ENCODE measurements at regions not wholly inside any gene's neighbourhood (a gene's known extent, or its start where the extent isn't known, plus 50 kb on each side); places are given as distances from the start of the nearest gene placed in this dataset.

DNA sequence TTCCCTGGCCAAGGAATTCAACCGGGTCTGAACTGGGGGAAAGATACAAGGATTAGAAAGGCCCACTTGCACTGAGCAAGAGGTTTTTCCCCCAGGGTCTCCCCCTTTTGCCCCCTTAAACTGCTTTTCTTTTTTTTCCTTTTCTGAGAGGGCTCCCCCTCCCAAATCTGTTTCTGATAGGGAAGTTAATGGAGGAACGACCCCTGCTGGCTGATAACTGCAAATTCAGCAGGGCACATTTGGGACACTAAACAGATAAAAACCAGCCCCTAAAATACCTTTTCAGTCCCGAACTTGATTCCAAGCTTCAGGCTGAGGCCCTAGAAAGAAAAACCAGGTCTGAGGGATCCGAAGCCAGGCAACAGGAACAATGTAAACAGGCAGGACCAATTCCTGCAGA is 1012.4 kb upstream of the CRIM1 start:
- no peaks in the 10 kb centered on the region for H3K9me3 ChIP-seq (ENCODE audit: low read depth)
- no peaks in the 10 kb centered on the region for H3K4me1 ChIP-seq (ENCODE audit: low read depth)

DNA sequence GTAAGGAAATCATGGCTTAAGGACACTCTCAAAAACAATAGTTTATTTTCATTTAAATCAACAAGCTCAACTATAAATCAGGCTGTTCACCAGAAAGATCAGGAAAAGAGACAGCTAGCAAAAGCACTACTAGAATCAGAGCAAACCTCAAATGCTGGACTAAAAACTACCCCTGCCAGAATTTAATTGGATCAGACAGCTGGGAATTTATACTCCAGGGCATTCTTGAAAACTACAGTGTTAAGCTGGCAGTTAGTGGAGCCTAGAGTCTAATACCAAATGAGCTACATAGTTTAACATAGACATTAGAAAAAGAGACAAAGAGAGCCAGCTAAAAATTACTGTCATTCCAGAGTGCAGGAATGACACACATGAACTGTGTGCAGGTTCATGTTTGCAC is 1016.4 kb upstream of the CRIM1 start:
- H3K9me3 ChIP-seq (ENCODE audit: low read depth) = no peaks in the 10 kb centered on the region
- TF ChIP-seq, protein P1, sequence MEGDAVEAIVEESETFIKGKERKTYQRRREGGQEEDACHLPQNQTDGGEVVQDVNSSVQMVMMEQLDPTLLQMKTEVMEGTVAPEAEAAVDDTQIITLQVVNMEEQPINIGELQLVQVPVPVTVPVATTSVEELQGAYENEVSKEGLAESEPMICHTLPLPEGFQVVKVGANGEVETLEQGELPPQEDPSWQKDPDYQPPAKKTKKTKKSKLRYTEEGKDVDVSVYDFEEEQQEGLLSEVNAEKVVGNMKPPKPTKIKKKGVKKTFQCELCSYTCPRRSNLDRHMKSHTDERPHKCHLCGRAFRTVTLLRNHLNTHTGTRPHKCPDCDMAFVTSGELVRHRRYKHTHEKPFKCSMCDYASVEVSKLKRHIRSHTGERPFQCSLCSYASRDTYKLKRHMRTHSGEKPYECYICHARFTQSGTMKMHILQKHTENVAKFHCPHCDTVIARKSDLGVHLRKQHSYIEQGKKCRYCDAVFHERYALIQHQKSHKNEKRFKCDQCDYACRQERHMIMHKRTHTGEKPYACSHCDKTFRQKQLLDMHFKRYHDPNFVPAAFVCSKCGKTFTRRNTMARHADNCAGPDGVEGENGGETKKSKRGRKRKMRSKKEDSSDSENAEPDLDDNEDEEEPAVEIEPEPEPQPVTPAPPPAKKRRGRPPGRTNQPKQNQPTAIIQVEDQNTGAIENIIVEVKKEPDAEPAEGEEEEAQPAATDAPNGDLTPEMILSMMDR (IDR thresholded peaks at IDR 0.05; ENCODE audit: low read depth, low read length) = no peak
- no peaks in the 10 kb centered on the region for H3K4me1 ChIP-seq (ENCODE audit: low read depth)
- DNase-seq (ENCODE audit: low read depth in 1 of 2, low spot score in 1 of 2) = no peak
- no peak overlapping the region for H3K4me3 ChIP-seq
- H3K27ac ChIP-seq = no peak overlapping the region
- no peaks in the 10 kb centered on the region for H3K27me3 ChIP-seq
- H3K36me3 ChIP-seq = no peaks in the 10 kb centered on the region

More for the DNA sequence above, 1012.4 kb upstream of the CRIM1 start:
- TF ChIP-seq, protein P1 (IDR thresholded peaks at IDR 0.05; ENCODE audit: low read depth, low read length) = no peak
- no peak for DNase-seq (ENCODE audit: low read depth in 1 of 2, low spot score in 1 of 2)
- Histone ChIP-seq H3K4me3 (no peak overlapping the region), H3K27ac (no peak overlapping the region), H3K27me3 (no peaks in the 10 kb centered on the region), H3K36me3 (no peaks in the 10 kb centered on the region)

DNA sequence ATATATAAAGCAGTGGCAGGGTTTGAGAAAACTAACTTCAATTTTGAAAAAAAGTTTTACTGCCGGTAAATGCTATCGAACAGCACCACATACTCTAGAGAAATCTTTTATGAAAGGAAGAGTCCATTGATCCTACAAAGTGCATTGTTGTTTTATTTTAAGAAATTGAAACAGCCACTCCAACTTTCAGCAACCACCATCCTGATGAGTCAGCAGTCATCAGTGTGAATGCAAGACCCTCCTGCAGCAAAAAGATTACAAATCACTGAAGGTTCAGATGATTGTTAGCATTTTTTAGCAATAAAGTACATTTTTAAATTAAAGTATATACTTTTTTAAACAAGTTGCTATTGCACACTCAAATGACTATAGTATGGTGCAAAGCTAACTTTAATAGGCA is 1017.7 kb upstream of the CRIM1 start:
- TF ChIP-seq, protein P1 (IDR thresholded peaks at IDR 0.05; ENCODE audit: low read depth, low read length) = no peak
- no peaks in the 10 kb centered on the region for H3K9me3 ChIP-seq (ENCODE audit: low read depth)
- no peak overlapping the region for H3K27ac ChIP-seq
- H3K4me3 ChIP-seq = no peak overlapping the region
- H3K36me3 ChIP-seq = no peaks in the 10 kb centered on the region
- no peak for DNase-seq (ENCODE audit: low read depth in 1 of 2, low spot score in 1 of 2)
- H3K27me3 ChIP-seq = no peaks in the 10 kb centered on the region
- no peaks in the 10 kb centered on the region for H3K4me1 ChIP-seq (ENCODE audit: low read depth)

DNA sequence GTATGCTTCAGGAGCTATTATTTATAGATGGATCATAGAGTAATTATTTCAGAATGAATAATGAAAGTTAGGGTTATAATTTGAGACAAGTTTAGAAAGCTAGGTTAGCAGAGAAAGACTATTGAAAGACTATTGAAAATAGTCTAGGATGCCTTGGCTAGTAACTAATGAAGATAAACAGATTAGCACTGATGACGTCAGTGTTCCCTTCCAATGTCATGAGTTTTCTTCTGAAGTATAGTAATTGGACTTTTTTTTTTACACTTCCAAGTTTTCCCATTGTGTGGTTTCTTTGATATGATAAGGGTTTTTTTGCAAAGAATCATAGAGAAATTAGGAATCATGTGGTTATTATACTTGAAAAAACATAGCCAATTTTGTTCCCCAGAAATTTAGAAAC is 1041.5 kb upstream of the CRIM1 start:
- TF ChIP-seq, protein P1 (IDR thresholded peaks at IDR 0.05; ENCODE audit: low read depth, low read length) = no peak
- no peak overlapping the region for H3K27ac ChIP-seq

DNA sequence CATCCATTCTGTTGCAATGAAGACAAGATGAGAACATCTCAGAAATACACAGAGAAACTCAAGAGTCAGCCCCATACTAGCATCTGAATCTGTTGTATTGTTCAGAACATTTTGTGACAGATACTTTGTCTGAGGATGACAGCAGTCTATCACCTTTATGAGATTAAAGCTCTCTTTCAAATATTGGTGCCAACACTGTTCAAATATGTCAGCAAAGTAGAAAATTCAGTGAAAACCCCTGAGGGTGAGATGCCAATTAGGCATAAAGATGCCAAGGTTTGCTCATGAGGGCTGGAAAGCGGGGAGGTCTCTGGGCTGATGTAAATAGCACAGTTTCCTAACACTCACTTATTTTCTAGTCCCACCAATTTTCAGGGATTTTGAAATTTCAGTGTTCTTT is 1054.2 kb upstream of the CRIM1 start:
- H3K4me1 ChIP-seq (ENCODE audit: low read depth) = no peaks in the 10 kb centered on the region
- no peaks in the 10 kb centered on the region for H3K9me3 ChIP-seq (ENCODE audit: low read depth)
- H3K27ac ChIP-seq = no peak overlapping the region
- no peaks in the 10 kb centered on the region for H3K27me3 ChIP-seq
- TF ChIP-seq, protein P1 (IDR thresholded peaks at IDR 0.05; ENCODE audit: low read depth, low read length) = no peak
- H3K36me3 ChIP-seq = no peaks in the 10 kb centered on the region
- no peak overlapping the region for H3K4me3 ChIP-seq
- DNase-seq (ENCODE audit: low read depth in 1 of 2, low spot score in 1 of 2) = no peak

More for the DNA sequence above, 1041.5 kb upstream of the CRIM1 start:
- no peaks in the 10 kb centered on the region for H3K4me1 ChIP-seq (ENCODE audit: low read depth)
- no peaks in the 10 kb centered on the region for H3K36me3 ChIP-seq
- no peak overlapping the region for H3K4me3 ChIP-seq
- no peaks in the 10 kb centered on the region for H3K9me3 ChIP-seq (ENCODE audit: low read depth)
- no peak for DNase-seq (ENCODE audit: low read depth in 1 of 2, low spot score in 1 of 2)
- no peaks in the 10 kb centered on the region for H3K27me3 ChIP-seq

DNA sequence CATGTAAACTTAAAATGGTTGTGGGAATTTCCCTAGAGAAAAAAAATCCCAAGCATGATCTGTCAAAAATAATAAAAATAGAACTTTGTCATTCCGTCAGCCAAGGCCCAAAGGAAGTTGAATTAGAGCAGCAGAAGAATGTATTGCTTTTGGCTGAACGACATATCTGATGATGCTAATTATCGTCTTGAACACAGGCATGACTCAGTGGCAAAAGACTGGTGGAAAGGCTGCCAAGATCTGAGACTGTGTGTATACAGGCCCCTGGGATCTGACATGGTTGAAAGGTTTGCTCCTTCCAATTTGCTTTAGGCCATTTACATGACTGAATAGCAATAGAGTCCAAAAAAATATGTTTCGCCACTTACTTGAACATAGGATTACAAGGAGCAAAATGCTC is 1057.1 kb upstream of the CRIM1 start:
- Histone ChIP-seq H3K27me3 (no peaks in the 10 kb centered on the region), H3K9me3 (ENCODE audit: low read depth) (no peaks in the 10 kb centered on the region), H3K27ac (no peak overlapping the region), H3K4me3 (no peak overlapping the region), H3K36me3 (no peaks in the 10 kb centered on the region), H3K4me1 (ENCODE audit: low read depth) (no peaks in the 10 kb centered on the region)
- TF ChIP-seq, protein P1 (IDR thresholded peaks at IDR 0.05; ENCODE audit: low read depth, low read length) = no peak
- peak in 1 of 2 donors; percentile 24 for DNase-seq (ENCODE audit: low read depth in 1 of 2, low spot score in 1 of 2)
